Left kidney (tissue), 1 donor: ENCODE measurements at regions not wholly inside any gene's neighbourhood (a gene's known extent, or its start where the extent isn't known, plus 50 kb on each side); places are given as distances from the start of the nearest gene placed in this dataset.

Experiments
- DNase-seq: peaks from one replicate; pipeline ENCODE4 v3.0.0-alpha.2; 2013

- DNase-seq = no peak
Measured at GRCh38 chr3:5270666-5271371, 83.3 kb downstream of the EDEM1 start.

DNA sequence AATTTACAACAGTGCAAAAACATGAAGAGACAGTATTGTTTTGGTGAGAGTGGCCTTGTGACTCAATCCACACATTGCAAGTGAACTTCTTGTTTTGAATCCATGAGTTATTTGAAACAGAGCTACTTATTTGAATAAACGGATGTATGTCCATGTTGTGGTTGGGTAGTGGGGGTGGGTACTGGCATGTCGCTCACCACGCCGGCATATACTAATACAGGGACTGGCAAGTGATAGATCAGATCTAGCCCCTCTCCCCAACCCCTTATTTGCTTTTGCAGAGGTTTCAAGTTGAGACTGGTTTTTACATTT, 83.8 kb downstream of the EDEM1 start:
- no peak for DNase-seq

DNA sequence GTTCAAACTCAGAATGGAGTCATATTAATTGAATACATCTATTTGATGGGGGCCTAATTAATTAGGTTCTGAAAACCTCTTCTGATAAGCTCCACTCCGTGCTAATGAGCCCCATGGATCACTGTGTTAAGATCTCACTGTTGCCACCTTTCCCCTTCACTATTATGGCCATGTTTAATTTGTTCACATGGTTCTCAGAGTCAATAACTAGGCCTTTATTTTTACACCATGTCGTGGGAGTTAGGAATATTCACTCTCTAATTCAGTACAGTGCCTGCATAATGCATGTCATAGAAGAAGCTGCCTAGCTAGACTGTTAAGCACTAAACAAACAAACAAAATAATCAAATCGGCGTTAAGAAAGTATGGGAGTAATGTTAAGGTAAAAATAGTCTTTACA, 84.9 kb downstream of the EDEM1 start:
- no peak for DNase-seq

DNA sequence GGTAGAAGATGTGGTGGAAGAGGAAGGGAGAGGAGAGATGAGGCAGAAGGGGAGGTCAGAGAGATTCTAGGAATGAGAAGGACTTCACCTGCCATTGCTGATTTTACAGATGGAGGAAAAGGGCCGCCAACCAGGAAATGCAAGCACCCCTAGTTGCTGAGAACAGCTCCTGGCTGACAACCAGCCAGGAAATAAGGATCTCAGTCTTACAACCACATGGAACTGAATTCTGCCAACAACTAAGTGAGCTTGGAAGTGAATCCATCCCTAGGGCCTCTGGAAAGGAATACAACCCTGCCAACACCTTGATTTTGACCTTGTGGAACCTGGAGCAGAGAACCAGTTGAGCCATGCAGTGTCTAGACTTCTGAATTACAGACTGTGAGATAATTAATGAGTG, 86.6 kb downstream of the EDEM1 start:
- no peak for DNase-seq

GRCh38 chr3:5275529-5275928, 88.0 kb downstream of the EDEM1 start:
- no peak for DNase-seq

GRCh38 chr3:5276934-5277333, 89.4 kb downstream of the EDEM1 start:
- no peak for DNase-seq

DNA sequence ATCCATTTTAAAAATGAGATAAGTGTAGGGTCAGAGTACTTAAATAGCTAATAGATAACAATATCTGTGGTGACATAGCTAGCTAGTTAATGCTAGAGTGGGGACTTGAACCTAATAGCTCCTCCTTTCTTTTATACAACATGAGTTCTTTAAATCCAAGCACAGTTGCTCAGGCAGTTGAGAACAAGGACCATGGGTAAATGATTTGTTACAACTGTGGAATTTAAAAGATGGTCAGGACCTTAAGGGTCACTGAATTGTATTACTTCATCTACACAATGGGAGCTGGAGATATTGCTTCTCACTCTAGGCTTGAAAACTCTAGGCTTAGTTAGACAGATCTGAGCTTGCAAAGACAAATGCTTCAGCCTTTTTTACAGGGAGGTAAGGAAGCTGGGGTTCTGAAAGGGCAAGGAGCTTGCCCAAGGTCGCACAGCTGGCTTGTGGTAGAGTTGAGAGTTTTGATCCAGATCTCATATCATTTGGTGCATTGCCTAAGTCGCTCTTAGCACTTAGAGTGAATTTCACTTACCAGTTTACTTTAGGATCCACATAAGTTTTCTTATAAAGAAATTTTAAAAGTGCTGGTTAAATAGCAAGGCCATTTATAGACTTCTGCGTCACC, 90.2 kb downstream of the EDEM1 start:
- no peak for DNase-seq

DNA sequence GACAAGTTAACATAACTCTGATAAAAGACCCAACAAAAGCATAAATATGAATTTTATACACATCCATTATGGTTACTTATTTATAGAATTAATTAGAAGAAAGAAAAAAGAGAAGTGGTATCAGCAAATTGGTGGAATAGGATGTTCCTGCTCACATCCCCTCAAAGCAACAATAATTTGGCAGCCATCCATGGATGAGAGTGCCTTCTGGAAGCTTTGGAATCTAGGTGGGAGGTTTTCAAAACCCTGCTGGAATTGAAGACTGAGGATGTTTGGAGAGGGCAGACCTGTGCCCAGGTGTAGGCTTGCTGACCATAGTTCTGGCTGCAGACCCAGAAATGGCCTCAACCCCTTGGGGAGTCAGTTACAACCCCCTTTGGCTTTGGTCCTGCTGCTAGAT, 91.2 kb downstream of the EDEM1 start:
- DNase-seq = no peak

DNA sequence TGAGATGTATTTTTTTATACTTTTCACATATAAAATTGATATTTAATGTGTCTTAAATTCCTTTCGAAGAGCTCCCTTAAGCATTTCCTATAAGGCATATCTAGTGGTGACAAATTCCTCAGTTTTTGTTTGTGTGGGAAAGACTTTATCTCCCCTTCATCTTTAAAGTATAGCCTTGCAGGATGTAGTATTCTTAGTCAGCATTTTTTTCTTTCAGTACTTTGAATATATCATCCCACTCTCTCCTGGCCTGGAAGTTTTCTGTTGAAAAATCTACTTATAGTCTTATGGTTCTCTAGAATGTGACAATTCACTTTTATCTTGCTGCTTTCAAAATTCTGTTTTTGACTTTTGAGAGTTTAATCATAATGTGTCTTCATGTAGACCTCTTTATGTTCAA, 95.2 kb downstream of the EDEM1 start:
- no peak for DNase-seq

DNA sequence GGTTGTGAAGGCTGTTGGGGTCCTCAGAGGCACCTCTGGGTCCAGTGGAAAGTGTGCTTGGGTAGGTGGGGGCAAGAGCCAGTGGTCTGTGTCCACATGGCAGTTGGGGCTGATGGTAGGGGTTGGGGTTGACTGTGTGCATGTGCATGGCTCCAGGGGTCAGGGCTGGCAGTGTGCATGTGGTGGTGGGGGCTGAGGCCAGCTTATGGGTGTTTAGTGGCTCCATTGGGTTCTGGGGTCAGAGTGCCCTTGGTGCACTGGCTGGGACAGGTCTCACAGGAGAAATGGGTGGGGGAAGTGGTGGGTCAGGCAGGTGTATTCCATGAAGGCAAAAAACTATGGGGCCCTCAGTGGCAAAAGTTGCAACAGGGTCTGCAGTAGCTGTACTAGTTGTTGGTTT, 97.9 kb downstream of the EDEM1 start:
- DNase-seq = no peak

DNA sequence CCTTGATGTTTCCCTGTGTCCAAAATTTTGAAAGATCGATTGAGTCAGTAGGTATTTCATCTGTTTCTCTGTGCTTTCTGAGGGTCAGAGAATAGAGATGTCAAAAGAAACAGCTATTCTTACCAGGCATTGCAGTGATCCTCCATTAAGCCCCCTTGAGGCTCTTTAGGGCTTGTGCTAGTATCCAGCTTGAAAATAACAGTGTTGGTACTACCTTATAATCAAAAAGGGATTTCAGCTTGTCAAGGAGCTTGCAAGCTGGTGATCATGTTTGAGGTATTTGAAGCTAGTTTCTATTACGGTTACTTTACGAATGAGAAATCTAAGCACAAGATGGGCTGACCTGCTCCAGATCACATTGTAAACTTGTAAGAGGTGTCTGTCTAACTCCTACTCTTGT, 103.4 kb downstream of the EDEM1 start:
- DNase-seq = no peak

DNA sequence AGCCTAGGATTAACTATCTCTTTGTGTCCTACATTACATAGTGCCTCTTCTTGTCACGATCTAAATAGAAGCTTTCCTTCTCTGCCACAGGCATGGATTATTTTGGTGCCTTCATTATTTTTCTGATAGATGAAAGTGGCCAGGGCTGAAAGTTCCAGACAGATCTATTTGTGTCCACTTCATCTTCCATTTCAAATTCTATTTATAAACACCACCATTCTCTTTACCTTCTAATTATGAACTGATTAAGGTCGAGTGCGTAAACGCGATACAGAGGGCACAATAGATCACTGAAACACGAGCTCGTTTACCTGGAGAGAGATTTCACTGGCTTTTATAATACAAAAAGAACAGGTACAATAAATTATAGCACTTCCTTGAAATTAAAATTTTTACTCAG, 105.0 kb downstream of the EDEM1 start:
- DNase-seq = no peak

GRCh38 chr3:5293207-5293606, 105.7 kb downstream of the EDEM1 start:
- DNase-seq = no peak

- no peak for DNase-seq
Measured at GRCh38 chr3:5294356-5294755, 106.8 kb downstream of the EDEM1 start.

GRCh38 chr3:5295191-5295690, 107.7 kb downstream of the EDEM1 start:
- DNase-seq = no peak

GRCh38 chr3:5296362-5296761, 108.9 kb downstream of the EDEM1 start:
- no peak for DNase-seq

DNA sequence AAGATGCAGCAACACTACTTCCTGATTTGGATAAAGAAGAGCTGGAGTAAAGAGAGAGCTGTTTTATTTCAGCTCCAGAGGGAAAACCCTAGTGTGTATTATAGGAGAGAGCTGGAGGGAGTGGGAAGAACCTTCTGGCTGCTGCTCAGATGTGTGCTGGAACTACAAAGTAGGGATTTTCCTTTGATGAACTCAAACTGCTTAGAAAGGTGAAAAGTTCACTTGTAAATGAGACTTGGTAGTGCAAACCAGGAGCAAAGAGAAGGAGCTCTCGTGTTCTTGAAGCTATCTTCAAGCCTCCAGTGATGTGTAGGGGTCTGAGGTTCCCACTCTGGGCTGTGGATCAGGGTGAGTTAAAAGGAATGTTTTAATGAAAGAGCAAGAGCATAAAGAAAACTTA, 110.4 kb downstream of the EDEM1 start:
- DNase-seq = no peak

GRCh38 chr3:5298453-5298852, 110.9 kb downstream of the EDEM1 start:
- DNase-seq = no peak

- no peak for DNase-seq
Measured at GRCh38 chr3:5299161-5299560, 111.7 kb downstream of the EDEM1 start.

- no peak for DNase-seq
Measured at GRCh38 chr3:5300638-5301037, 113.1 kb downstream of the EDEM1 start.

GRCh38 chr3:5301651-5302297, 114.3 kb downstream of the EDEM1 start:
- no peak for DNase-seq

GRCh38 chr3:5302661-5303060, 115.2 kb downstream of the EDEM1 start:
- no peak for DNase-seq

GRCh38 chr3:5304188-5304587, 116.7 kb downstream of the EDEM1 start:
- DNase-seq = no peak
